ENCODE measurements at regions not wholly inside any gene's neighbourhood (a gene's known extent, or its start where the extent isn't known, plus 50 kb on each side); places are given as distances from the start of the nearest gene placed in this dataset.
"Not testable (repeated sequence)": the region's sequence is repeated elsewhere in the genome, so short reads cannot be mapped to it uniquely, and the experiment has no call there.

DNA sequence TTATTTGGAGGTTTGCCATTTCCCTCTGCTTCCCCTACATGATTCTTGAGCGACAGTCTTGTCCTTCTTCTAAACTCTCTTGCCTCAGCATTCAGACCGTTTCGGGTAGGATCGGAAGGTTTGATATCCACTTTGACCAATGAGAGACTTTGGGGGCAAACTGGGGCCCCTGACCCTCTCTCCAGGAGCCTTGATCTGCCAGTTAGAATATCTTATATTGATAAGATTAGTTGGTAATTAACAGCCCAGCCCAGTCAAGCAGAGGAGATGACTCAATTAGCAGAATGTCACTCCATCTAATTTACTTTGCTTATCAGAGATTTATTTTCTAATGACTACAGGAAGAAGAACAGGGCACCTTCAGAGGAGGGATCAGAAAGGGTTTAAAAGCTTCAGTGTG lies 532.8 kb downstream of the XYLT1 start:
- DNase-seq (ENCODE audit: low spot score) = no peak

- no peak for DNase-seq (ENCODE audit: low spot score)
Measured at GRCh38 chr16:16938980-16939379, 531.8 kb downstream of the XYLT1 start.

DNA sequence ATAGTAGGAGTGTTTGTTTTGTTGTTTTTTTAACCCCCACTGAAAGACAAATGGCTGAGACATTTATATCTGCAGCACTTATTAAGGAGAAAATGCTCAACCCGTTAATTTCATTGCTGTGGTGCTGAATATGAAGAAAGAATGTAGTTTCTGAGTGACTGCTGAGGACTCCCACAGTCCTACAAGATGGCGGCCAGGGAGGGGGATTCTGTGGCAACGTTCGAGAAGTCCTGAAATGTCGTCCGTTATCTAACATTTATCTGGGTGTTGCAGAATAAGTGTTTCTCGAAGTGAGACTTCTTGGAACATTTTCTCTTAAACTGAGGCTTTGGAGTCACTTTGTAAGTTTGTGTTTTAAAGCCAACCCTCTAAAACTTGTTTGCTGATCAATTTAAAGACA lies 530.4 kb downstream of the XYLT1 start:
- DNase-seq (ENCODE audit: low spot score) = no peak

- DNase-seq (ENCODE audit: low spot score) = not testable (repeated sequence)
Measured at GRCh38 chr16:16942849-16943248, 527.9 kb downstream of the XYLT1 start.

DNA sequence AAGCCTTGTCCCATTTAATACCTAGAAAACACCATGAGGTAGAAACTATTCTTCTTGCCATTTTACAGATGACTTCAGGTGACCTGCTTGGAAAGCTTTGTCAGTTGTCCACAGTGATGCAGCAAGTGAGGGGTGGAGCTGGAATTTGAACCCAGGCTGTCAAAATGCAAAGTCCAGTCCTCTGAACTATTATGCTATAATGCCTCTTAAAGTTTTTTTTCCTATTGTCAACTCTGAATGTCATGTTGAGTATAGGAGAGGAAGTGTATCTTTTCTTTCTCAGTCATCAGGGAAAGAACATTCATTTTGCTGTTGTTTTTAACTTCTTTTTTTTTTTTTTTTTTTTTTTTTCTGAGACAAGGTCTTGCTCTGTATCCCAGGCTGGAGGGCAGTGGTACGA lies 525.6 kb downstream of the XYLT1 start:
- no peak for DNase-seq (ENCODE audit: low spot score)

- DNase-seq (ENCODE audit: low spot score) = no peak
Measured at GRCh38 chr16:16956376-16956775, 514.4 kb downstream of the XYLT1 start.

DNA sequence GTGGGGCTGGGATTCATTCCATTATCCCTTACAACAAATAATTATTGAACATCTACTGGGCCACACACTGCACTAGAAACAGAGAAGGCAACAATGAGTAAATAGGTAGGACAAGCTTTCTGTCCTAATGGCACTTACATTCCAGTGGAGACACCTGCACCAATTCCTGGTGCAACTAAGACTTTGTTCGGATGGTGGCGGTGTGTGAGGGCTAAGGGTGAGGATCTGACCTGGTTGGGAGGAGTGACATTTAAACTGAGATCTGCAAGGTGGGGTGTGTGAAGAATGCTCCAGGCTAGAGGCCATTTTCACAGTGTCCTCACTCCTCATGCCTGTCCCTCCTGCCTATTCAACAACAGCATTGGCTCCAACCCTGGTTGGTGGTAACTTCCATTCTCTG lies 510.0 kb downstream of the XYLT1 start:
- DNase-seq (ENCODE audit: low spot score) = no peak

DNA sequence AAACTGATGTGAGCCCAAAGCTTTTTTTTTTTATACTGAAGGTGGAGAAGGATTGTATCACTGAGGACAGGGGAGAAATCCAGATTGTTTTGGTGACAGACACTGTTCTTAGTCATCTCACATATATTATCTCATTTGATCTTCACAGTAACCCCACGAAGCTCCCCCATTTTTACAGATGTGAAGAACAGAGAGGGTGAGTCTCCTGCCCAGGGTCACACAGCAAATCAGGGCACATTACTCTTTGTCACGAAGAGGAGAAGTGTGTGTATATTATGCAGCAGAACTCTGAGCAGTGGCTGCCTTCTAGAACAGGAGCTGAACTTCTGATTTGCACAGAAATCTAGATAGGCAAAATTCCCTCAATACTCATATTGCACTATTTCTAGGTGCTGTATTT lies 504.3 kb downstream of the XYLT1 start:
- DNase-seq (ENCODE audit: low spot score) = no peak

- DNase-seq (ENCODE audit: low spot score) = no peak
Measured at GRCh38 chr16:16971042-16971441, 499.7 kb downstream of the XYLT1 start.

DNA sequence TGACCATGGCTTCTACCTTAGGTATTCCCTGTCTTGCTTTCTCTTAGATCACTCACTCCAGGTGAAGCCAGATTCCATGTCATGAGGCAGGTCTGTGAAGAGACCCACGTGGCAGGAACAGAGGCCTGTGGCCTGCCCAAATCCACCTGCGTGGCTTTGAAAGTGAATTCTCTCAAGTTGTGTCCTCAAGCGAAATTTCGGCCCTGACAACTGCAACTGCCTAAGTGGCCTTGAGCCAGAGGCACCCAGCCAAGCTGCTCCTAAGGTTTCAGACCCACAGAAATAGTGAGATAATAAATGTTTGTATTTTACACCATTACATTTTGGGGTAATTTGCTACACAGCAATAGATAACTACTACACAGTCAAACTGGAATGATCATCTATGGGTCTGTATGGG lies 497.9 kb downstream of the XYLT1 start:
- no peak for DNase-seq (ENCODE audit: low spot score)

DNA sequence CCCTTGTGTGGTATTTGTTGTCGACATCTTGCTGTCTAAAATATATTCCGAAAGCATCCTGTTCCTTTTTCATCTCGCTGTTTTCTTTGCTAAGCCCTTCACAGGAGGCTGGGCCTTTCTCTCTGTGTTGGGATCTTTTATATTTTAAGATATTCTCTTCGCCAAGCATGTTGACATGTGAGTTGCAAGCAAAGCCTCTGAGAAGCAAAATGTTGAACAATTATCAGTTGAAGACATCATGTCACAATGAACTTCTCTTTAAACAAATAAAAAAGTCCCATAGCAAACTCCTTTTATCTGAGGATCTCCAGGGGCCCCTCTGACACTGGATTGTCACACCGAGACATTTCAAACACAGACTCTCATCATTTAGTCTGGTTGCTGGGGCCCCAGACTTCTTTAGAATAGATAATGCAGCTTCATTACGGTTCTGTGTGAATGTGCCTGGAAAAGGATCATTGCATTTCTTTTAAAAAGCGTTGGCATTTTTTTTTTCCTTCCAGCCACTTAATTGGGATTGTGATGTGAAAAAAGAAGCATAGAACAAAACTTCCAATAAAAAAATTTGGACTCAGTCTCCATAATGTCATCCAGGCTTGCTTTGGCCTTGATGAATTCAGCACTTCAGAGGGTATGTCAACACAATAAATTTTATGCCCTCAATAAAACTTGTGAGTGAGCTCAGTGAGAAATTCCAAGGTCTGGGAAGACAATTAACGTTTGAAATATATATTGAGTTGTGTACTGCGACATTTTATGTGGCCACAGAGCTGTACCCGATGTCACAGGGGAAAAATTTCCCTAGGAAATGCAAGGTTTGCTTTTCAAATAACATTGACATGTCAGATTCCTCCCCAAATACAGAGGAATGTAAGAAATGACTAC lies 496.8 kb downstream of the XYLT1 start:
- no peak for DNase-seq (ENCODE audit: low spot score)

- DNase-seq (ENCODE audit: low spot score) = no peak
Measured at GRCh38 chr16:16982614-16983013, 488.1 kb downstream of the XYLT1 start.

DNA sequence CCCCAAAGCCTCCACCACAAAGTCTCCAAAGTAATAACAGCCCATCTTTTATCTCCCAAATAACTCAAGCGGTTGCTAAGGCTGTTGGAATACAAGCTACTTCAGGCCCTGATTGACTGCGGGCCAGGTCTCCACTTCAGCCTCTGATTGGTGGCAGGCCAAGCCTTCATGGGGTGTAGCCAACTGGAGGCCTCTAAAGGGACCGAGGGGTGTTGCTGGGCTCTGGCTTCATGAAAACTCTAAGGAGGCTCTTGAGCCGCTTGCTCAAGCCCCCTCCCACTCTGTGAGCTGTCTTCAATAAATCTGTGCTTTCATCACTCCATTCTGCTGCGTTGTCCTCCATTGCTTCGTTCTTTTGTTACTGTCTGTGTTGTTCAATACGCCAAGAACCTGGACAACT lies 487.2 kb downstream of the XYLT1 start:
- DNase-seq (ENCODE audit: low spot score) = no peak

- not testable (repeated sequence) for DNase-seq (ENCODE audit: low spot score)
Measured at GRCh38 chr16:16984091-16984490, 486.7 kb downstream of the XYLT1 start.

- DNase-seq (ENCODE audit: low spot score) = no peak
Measured at GRCh38 chr16:16985707-16986106, 485.1 kb downstream of the XYLT1 start.

GRCh38 chr16:16988963-16989362 lies 481.8 kb downstream of the XYLT1 start:
- DNase-seq (ENCODE audit: low spot score) = no peak

DNA sequence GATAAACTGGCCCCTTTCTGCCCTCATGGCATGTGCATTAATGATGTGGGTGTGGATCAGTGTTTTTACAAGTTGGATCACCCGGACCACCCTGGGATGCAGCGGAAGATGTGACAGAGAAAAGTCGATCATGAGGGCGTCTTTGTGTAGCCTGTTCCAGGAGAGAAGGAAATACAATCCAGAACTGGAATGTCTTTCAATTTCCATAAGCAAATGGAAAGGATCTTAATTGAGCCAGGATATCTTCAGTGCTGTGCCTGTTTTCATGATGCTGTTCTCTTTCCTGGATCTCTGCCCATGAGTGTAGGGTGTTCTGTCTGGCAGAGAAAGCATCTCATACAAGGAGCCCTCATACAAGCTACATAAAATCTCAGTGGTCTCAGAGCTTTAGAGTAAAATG lies 481.4 kb downstream of the XYLT1 start:
- no peak for DNase-seq (ENCODE audit: low spot score)

GRCh38 chr16:16991711-16992110 lies 479.0 kb downstream of the XYLT1 start:
- DNase-seq (ENCODE audit: low spot score) = no peak

DNA sequence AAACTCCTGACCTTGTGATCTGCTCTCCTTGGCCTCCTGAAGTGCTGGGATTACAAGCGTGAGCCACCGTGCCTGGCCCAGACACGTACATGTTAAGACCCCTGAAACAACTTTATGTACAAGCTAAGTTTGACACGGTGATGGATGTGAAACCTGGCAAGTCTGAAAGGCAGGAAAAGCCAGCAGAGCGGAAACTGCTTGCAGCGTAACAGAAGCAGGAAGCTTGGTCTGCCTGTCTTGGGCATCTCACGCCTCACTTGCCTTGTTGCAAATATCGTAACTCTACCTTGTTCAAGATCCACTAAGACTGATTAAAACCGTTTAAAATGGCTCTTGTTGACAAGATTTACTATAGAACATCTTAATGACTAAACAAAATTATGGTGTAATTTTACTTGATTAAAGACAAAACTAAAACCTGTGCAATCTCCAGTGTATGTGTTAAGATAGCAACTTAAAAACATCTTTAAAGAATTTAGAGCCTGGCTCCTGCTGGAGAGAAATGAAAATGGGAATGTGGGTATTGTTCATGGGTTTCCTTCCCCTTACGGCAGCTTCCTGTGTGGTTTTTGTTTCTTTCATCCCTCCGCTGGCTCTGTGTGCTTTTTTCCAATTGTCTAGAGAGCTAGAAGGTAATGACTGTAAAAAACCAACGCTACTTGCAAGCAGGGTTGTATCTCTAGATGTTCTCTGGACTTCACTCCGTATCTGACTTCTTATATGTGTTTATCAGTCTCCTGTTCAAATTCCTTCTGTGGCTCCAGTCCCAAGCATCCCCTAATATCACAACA lies 477.6 kb downstream of the XYLT1 start:
- peak; percentile 5 for DNase-seq (ENCODE audit: low spot score)

GRCh38 chr16:16994831-16995230 lies 475.9 kb downstream of the XYLT1 start:
- no peak for DNase-seq (ENCODE audit: low spot score)

DNA sequence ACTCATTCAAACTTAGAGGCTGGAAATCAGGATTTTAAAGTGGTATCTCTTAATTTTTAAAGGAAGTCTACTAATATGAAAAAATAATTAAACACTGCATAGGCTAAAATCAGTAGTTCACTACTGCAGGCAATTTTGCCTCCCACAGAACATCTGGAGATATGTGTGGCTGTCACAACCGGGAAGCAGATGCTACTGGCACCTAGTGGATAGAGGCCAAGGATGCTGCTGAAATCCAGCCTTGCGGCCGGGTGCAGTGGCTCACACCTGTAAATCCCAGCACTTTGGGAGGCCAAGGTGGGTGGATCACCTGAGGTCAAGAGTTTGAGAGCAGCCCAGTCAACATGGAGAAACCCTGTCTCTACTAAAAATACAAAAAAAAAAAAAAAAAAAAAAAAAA lies 473.9 kb downstream of the XYLT1 start:
- no peak for DNase-seq (ENCODE audit: low spot score)

- DNase-seq (ENCODE audit: low spot score) = no peak
Measured at GRCh38 chr16:16997349-16997748, 473.4 kb downstream of the XYLT1 start.

- no peak for DNase-seq (ENCODE audit: low spot score)
Measured at GRCh38 chr16:17001471-17001870, 469.3 kb downstream of the XYLT1 start.

Measured in globus pallidus (tissue), 1 donor.